Bronchial epithelial cell (primary cell): ENCODE measurements at regions not wholly inside any gene's neighbourhood (a gene's known extent, or its start where the extent isn't known, plus 50 kb on each side); places are given as distances from the start of the nearest gene placed in this dataset.

Experiments used
- DNase-seq: peaks from one replicate; pipeline ENCODE4 v3.0.0-alpha.2; 2010; ENCODE audit warnings: low read depth
- FAIRE-seq: peaks from 2 replicates; lab custom pipeline; 2011; peaks lifted over from hg19 to GRCh38; lab: Jason Lieb, UNC
- H3K27me3 ChIP-seq: 2 replicates; pipeline ENCODE4 v1.5.1; 2011; ENCODE audit warnings: low read length; ENCODE audit not compliant: control insufficient read depth, insufficient read depth
- H3K36me3 ChIP-seq: 2 replicates; pipeline ENCODE4 v1.5.1; 2011; ENCODE audit warnings: low read length; ENCODE audit not compliant: control insufficient read depth, insufficient read depth
- H3K4me3 ChIP-seq: 2 replicates; pipeline ENCODE4 v1.5.1; 2011; ENCODE audit warnings: mild to moderate bottlenecking, low read depth, low read length, control low read depth
- TF ChIP-seq, protein P1 (sequence below): IDR thresholded peaks from 2 replicates; pipeline ENCODE4 v1.5.1; 2011; ENCODE audit warnings: mild to moderate bottlenecking, moderate library complexity, low read length, control low read depth, inconsistent platforms; ENCODE audit not compliant: insufficient read depth, severe bottlenecking

DNA sequence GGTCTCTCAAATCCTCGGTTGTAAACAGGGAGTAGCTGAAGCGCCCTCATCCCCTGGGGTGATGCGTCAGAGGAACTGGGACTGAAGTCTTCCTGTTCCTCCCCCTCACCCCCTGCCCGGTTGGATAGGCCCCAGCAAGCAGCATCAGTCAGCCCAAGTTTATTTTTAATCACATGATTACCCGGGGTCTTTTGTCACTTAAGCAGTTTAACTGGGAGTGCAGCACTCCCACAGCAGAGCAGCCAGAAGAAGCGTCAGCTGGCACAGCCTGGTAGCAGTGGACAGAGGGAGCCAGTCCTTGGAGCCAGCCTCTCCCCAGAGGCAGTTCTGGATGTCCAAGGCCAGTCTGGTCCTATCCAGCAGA lies 342.1 kb downstream of the CTTN start:
- Histone ChIP-seq H3K4me3 (no peak overlapping the region), H3K36me3 (no peaks in the 10 kb centered on the region), H3K27me3 (no peaks in the 10 kb centered on the region)
- FAIRE-seq (no peak), DNase-seq (no peak)
- TF ChIP-seq, protein P1, sequence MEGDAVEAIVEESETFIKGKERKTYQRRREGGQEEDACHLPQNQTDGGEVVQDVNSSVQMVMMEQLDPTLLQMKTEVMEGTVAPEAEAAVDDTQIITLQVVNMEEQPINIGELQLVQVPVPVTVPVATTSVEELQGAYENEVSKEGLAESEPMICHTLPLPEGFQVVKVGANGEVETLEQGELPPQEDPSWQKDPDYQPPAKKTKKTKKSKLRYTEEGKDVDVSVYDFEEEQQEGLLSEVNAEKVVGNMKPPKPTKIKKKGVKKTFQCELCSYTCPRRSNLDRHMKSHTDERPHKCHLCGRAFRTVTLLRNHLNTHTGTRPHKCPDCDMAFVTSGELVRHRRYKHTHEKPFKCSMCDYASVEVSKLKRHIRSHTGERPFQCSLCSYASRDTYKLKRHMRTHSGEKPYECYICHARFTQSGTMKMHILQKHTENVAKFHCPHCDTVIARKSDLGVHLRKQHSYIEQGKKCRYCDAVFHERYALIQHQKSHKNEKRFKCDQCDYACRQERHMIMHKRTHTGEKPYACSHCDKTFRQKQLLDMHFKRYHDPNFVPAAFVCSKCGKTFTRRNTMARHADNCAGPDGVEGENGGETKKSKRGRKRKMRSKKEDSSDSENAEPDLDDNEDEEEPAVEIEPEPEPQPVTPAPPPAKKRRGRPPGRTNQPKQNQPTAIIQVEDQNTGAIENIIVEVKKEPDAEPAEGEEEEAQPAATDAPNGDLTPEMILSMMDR = no peak

DNA sequence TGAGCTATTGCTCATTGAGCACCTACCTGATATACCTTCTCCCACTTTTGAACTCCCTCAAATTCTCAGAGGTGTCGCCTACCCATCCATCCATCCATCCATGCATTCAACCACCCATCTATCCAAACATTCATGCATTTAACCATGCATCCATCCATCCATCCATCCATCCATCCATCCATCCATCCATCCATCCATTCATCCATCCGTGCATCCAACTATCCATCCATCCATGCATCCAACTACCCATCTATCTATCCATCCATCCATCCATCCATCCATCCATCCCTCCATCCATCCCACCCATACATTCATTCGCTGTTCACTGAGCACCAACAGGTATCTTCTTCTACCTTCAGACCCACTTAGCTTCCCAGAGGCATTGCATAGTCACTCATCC lies 342.8 kb downstream of the CTTN start:
- Histone ChIP-seq H3K36me3 (no peaks in the 10 kb centered on the region), H3K27me3 (no peaks in the 10 kb centered on the region), H3K4me3 (no peak overlapping the region)
- DNase-seq (no peak), FAIRE-seq (peak; percentile 40)
- TF ChIP-seq, protein P1 = no peak

DNA sequence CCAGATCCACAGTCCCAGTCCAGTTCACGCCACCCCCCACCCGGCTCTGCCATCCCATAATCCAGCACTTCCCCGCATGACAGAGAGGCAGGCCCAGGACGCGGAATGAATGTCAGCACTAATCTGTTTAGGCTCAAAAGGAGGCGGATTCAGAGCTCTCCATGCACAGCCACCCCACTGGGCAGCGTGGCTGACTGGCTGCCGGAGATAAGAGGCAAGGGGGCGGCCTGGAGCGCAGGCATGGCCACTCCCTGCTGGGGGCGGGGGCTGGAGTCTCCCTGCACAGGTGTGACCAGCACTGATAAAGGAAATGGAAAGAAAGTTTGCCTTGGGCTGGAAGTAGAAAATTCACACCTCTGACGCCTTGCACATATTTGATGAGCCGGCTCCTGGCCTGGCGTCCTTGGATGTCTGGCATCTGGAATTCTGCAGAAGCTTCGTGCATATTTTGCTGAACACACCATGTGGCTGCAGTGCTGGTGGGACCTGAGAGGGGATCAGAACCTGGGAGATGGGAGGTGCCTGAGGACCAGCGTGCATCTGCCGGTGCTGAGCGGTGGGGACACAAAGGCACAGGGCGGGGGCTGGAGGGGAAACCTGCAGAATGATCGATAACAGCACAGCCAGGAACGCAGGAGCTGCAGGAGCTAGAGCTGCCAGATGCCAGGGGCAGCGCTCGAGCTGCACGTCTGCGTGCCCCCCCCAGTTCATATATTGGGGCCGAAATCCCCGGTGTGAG lies 344.4 kb downstream of the CTTN start:
- Histone ChIP-seq H3K4me3 (no peak overlapping the region), H3K27me3 (no peaks in the 10 kb centered on the region), H3K36me3 (no peaks in the 10 kb centered on the region)
- TF ChIP-seq, protein P1 = no peak
- DNase-seq (no peak), FAIRE-seq (no peak)

DNA sequence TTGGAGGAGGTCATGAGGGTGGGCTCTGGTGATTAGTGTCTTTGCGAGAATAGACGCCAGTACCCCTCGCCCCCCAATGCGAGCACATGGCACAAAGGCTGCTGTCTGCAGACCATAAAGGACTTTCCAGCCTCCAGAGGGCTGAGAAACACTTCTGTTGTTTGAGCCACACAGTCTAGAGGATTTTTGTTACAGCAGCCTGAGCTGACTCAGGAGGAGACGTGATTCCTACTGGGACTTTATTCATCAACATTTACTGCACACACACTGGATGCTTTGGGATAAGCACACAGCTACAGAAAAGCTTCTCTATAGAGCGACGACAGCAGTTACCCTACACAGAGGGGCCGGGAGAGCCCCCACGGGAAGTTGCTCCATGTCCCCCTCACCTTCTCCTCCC lies 345.0 kb downstream of the CTTN start:
- no peaks in the 10 kb centered on the region for H3K27me3 ChIP-seq
- no peak overlapping the region for H3K4me3 ChIP-seq
- H3K36me3 ChIP-seq = no peaks in the 10 kb centered on the region
- DNase-seq (no peak), FAIRE-seq (no peak)
- TF ChIP-seq, protein P1 = no peak

DNA sequence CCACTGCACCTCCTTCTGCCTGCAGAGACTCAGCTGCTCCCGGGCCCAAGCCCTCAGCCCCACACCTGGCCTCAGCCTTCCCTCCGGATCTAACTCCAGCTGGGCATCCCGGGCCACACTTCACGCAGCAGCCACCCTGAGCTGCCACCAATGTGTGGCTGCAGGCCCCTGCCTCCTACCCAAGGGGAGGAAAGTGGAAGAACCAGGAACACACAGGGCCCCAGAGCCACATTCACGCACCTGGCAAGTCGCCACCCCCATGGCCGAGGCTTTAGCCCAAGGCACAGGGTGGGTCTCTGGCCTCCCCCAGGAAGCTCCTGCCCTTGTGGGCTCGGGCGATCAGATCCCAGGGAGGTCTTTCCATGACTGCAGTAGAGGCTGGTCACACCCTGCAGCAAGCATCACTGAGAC lies 345.6 kb downstream of the CTTN start:
- no peak for FAIRE-seq
- H3K4me3 ChIP-seq = no peak overlapping the region
- TF ChIP-seq, protein P1 = no peak
- no peaks in the 10 kb centered on the region for H3K27me3 ChIP-seq
- DNase-seq = no peak
- no peaks in the 10 kb centered on the region for H3K36me3 ChIP-seq
